Activated naive CD8-positive, alpha-beta T cell (primary cell): ENCODE measurements at regions not wholly inside any gene's neighbourhood (a gene's known extent, or its start where the extent isn't known, plus 50 kb on each side); places are given as distances from the start of the nearest gene placed in this dataset.
"Not testable (repeated sequence)": the region's sequence is repeated elsewhere in the genome, so short reads cannot be mapped to it uniquely, and the experiment has no call there.

Experiments used
- H3K27ac Mint-ChIP-seq: one replicate; pipeline ENCODE4 v1.8.0; 2021; ENCODE audit warnings: mixed read lengths
- H3K27me3 Mint-ChIP-seq: one replicate; pipeline ENCODE4 v1.8.0; 2021; ENCODE audit warnings: mixed read lengths
- H3K36me3 Mint-ChIP-seq: one replicate; pipeline ENCODE4 v1.8.0; 2021; ENCODE audit warnings: mixed read lengths
- H3K4me1 Mint-ChIP-seq: one replicate; pipeline ENCODE4 v1.8.0; 2021; ENCODE audit warnings: low read depth, mixed read lengths
- H3K4me3 Mint-ChIP-seq: one replicate; pipeline ENCODE4 v1.8.0; 2021; ENCODE audit warnings: mild to moderate bottlenecking, mixed read lengths
- H3K9me3 Mint-ChIP-seq: one replicate; pipeline ENCODE4 v1.8.0; 2021; ENCODE audit warnings: low read depth, mixed read lengths

- Mint-ChIP-seq H3K9me3 (peaks cover 5% of the 10 kb centered on the region), H3K27me3 (peaks cover 10% of the 10 kb centered on the region), H3K4me1 (peaks cover 23% of the 10 kb centered on the region), H3K36me3 (no peaks in the 10 kb centered on the region), H3K4me3 (no peak overlapping the region), H3K27ac (peak overlapping the region; percentile 51)
Observed at GRCh38 chr12:75876832-75877762, 154.5 kb downstream of the PHLDA1 start.

DNA sequence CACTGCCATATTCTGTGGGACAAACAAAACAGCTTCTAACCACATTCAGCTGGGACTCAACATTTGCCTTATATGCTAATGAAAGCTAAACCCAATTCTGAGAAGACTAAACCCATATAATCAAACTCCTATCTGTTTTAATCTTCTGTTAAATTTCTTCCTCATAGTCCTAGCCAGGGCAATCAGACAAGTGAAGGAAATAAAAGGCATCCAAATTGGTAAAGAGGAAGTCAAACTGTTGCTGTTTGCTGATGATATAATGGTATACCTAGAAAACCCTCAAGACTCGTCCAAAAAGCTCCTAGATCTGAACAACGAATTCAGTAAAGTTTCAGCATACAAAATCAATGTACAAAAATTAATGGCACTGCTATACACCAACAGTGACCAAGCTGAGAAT, 157.1 kb downstream of the PHLDA1 start:
- H3K9me3 Mint-ChIP-seq, result peaks cover 5% of the 10 kb centered on the region
- H3K27me3 Mint-ChIP-seq, result peaks cover 6% of the 10 kb centered on the region
- H3K4me1 Mint-ChIP-seq, result peaks cover 26% of the 10 kb centered on the region
- H3K27ac Mint-ChIP-seq, result no peak overlapping the region
- H3K4me3 Mint-ChIP-seq, result no peak overlapping the region
- no peaks in the 10 kb centered on the region for H3K36me3 Mint-ChIP-seq

- Mint-ChIP-seq H3K36me3 (no peaks in the 10 kb centered on the region), H3K9me3 (peaks cover 5% of the 10 kb centered on the region), H3K4me3 (no peak overlapping the region), H3K27ac (no peak overlapping the region), H3K4me1 (peaks cover 19% of the 10 kb centered on the region), H3K27me3 (peaks cover 6% of the 10 kb centered on the region)
Observed at GRCh38 chr12:75872762-75873161, 158.8 kb downstream of the PHLDA1 start.

DNA sequence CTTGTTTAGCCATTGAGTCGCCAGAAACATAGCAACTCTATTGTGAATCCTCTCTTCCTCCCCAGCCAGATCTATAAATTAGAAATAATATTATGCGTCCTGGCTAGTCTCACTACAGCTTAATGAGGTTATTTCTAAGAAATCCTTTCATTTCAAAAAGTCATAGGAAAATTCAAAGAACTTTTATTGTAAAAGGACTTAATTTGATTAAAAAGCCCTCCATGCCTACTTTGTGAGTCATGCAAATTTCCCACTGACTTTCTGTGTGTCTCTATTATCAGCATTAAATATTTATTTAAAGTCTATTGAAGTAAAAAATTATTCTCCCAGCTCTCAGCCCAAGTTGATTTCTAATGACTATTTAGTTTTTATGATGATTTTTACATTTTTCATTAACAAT, 160.7 kb downstream of the PHLDA1 start:
- Mint-ChIP-seq H3K27ac (no peak overlapping the region), H3K4me3 (no peak overlapping the region), H3K27me3 (peaks cover 6% of the 10 kb centered on the region), H3K9me3 (peaks cover 11% of the 10 kb centered on the region), H3K36me3 (no peaks in the 10 kb centered on the region), H3K4me1 (peaks cover 4% of the 10 kb centered on the region)

DNA sequence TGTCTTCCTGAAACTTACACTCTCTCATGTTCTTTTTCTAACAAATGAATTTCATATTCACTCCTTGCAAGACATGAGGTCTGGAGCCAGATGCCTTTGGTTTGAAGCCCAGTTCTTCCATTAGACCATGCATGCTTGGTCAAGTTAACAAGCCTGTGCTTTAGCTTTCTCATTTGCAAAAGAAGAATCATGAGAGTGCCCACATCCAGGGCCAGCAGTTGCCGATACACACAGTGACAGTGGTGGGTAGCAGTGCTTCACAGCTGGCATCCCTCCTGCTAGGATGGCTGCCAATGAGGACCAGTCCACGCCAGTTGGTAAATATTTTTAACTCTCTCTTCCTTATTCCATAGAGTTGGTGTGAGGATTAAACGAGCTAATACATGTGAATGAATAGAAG, 163.1 kb downstream of the PHLDA1 start:
- Mint-ChIP-seq H3K4me1 (peaks cover 4% of the 10 kb centered on the region), H3K4me3 (no peak overlapping the region), H3K36me3 (no peaks in the 10 kb centered on the region), H3K27me3 (no peaks in the 10 kb centered on the region), H3K9me3 (peaks cover 6% of the 10 kb centered on the region), H3K27ac (no peak overlapping the region)

DNA sequence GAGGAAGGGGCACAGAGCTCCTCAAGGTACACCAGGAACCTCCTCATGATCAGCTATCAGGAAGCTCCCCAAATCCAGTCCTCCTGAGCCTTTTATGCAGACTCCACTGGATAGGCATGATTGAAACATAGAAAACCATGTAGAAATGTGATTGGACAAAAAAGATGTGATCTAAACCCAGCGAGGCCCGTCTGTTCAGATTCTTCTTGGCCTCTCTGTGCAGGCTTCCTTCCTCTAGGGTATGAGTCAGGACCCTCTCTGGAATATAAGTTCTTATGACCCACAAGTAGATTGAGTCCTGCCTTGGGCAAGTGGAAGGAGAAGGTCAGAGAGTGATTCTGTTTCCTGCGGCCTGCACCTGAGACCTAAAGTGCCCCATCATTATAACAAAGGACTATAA, 166.3 kb downstream of the PHLDA1 start:
- H3K36me3 Mint-ChIP-seq, result no peaks in the 10 kb centered on the region
- H3K4me1 Mint-ChIP-seq, result peaks cover 4% of the 10 kb centered on the region
- no peak overlapping the region for H3K27ac Mint-ChIP-seq
- peaks cover 6% of the 10 kb centered on the region for H3K9me3 Mint-ChIP-seq
- no peak overlapping the region for H3K4me3 Mint-ChIP-seq
- no peaks in the 10 kb centered on the region for H3K27me3 Mint-ChIP-seq

- no peak overlapping the region for H3K27ac Mint-ChIP-seq
- no peaks in the 10 kb centered on the region for H3K27me3 Mint-ChIP-seq
- peaks cover 4% of the 10 kb centered on the region for H3K4me1 Mint-ChIP-seq
- H3K9me3 Mint-ChIP-seq, result peaks cover 6% of the 10 kb centered on the region
- no peak overlapping the region for H3K4me3 Mint-ChIP-seq
- H3K36me3 Mint-ChIP-seq, result no peaks in the 10 kb centered on the region
Observed at GRCh38 chr12:75864161-75864560, 167.4 kb downstream of the PHLDA1 start.

DNA sequence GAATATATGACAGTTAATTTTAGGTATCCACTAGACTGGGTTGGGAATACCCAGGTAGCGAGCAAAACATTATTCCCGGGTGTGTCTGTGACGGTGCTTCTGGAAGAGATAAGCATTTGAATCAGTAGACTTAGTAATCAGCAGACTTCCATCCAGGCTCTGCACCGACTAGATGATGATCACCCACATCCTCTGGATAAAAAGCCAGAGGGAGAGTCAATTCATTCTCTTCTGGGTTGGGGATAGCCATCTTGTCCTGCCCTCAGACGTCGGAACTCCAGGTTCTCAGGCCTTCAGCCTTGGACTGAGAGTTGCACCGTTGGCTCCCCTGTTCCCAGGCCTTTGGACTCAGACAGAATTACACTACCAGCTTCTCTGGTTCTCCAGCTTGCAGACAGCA, 168.0 kb downstream of the PHLDA1 start:
- Mint-ChIP-seq H3K36me3 (no peaks in the 10 kb centered on the region), H3K4me1 (peaks cover 4% of the 10 kb centered on the region), H3K4me3 (no peak overlapping the region), H3K27me3 (no peaks in the 10 kb centered on the region), H3K27ac (no peak overlapping the region), H3K9me3 (peaks cover 6% of the 10 kb centered on the region)

DNA sequence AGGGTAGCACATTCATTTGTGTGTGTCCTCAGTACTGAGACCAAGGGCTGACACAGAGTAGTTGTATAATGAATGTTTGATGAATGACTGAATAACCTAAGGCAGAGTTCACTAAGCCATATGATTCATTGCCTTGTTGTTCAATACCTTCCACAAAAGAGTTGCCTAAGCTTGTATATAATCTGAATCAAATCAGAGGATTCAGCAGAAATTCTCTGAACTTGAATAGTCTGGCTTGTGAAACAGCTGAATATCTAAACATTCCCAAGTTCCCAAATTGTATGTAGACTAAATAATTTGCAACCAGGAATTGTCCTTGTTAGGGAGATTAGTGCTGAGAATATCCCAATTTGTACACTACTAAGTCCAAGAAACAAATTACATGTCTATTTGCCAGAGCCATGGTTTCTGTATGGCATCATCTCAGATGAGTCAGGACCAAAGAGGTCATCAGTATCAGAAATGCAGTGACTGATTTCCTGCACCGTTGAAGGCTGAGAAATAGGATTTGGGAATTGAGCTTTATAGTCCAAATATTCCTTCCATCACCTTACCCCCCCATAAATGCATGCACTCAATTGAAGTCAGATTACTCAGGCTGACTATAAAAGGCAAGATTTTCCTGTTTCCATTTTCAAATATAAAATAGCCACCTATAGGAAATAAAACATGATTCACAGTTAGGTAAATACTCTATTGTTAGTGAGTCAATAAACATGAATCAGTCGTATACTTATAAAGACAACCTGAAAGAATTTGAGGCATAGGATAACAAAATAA, 168.7 kb downstream of the PHLDA1 start:
- H3K36me3 Mint-ChIP-seq, result no peaks in the 10 kb centered on the region
- peaks cover 6% of the 10 kb centered on the region for H3K9me3 Mint-ChIP-seq
- H3K4me3 Mint-ChIP-seq, result no peak overlapping the region
- peaks cover 4% of the 10 kb centered on the region for H3K4me1 Mint-ChIP-seq
- H3K27me3 Mint-ChIP-seq, result no peaks in the 10 kb centered on the region
- no peak overlapping the region for H3K27ac Mint-ChIP-seq

- no peaks in the 10 kb centered on the region for H3K9me3 Mint-ChIP-seq
- H3K36me3 Mint-ChIP-seq, result no peaks in the 10 kb centered on the region
- H3K27ac Mint-ChIP-seq, result no peak overlapping the region
- H3K4me3 Mint-ChIP-seq, result no peak overlapping the region
- H3K4me1 Mint-ChIP-seq, result peaks cover 4% of the 10 kb centered on the region
- H3K27me3 Mint-ChIP-seq, result no peaks in the 10 kb centered on the region
Observed at GRCh38 chr12:75859868-75860267, 171.7 kb downstream of the PHLDA1 start.

GRCh38 chr12:75856235-75856634, 175.3 kb downstream of the PHLDA1 start:
- Mint-ChIP-seq H3K4me1 (no peaks in the 10 kb centered on the region), H3K27ac (no peak overlapping the region), H3K9me3 (no peaks in the 10 kb centered on the region), H3K36me3 (no peaks in the 10 kb centered on the region), H3K4me3 (no peak overlapping the region), H3K27me3 (peaks cover 5% of the 10 kb centered on the region)

DNA sequence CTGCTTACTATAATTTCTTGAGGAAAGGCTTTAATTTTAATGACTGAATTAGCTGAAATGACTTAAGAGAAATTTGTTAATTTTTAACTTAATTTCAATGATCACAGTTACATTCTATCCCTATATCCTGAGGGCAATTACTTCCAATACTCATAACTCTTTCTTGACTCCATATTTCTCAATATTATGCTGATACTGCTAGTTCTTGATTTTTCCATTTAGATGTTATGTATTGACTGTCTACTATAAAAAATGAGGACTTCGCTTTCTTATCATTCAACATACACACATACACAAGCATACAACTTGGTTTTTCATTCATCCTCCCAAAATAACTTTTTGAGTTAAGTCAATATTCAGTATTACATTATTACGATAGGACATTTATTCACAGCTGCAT, 176.2 kb downstream of the PHLDA1 start:
- Mint-ChIP-seq H3K27ac (no peak overlapping the region), H3K27me3 (peaks cover 5% of the 10 kb centered on the region), H3K4me3 (no peak overlapping the region), H3K9me3 (no peaks in the 10 kb centered on the region), H3K36me3 (no peaks in the 10 kb centered on the region), H3K4me1 (no peaks in the 10 kb centered on the region)

GRCh38 chr12:75854681-75855309, 176.8 kb downstream of the PHLDA1 start:
- Mint-ChIP-seq H3K27ac (no peak overlapping the region), H3K4me1 (no peaks in the 10 kb centered on the region), H3K27me3 (peaks cover 5% of the 10 kb centered on the region)

GRCh38 chr12:75854137-75854536, 177.4 kb downstream of the PHLDA1 start:
- H3K4me3 Mint-ChIP-seq, H3K9me3 Mint-ChIP-seq, H3K27me3 Mint-ChIP-seq, H3K4me1 Mint-ChIP-seq, H3K36me3 Mint-ChIP-seq, H3K27ac Mint-ChIP-seq: not testable (repeated sequence)

More at GRCh38 chr12:75854681-75855309, 176.8 kb downstream of the PHLDA1 start:
- no peaks in the 10 kb centered on the region for H3K9me3 Mint-ChIP-seq
- no peaks in the 10 kb centered on the region for H3K36me3 Mint-ChIP-seq
- H3K4me3 Mint-ChIP-seq, result no peak overlapping the region

DNA sequence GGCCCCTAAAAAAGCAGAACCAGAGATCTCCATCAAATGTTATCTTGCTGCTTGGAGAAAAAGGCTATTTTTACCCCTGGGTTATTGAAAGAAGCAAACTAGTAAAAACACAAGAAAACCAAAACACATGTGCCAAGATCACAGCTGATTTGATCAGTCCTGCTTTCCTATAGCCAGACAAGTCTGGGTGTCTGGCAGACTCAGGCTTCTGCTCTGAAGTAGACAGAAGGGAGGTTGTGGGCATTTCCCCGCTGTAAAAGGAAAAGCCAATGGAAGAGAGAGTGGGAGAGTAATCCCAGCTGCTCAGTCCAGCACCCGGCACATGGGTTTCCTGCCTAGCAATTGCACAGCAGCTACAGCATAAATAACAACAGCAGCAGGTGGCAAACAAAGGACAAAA, 177.9 kb downstream of the PHLDA1 start:
- H3K9me3 Mint-ChIP-seq, result no peaks in the 10 kb centered on the region
- H3K36me3 Mint-ChIP-seq, result no peaks in the 10 kb centered on the region
- H3K27ac Mint-ChIP-seq, result no peak overlapping the region
- peaks cover 5% of the 10 kb centered on the region for H3K27me3 Mint-ChIP-seq
- H3K4me3 Mint-ChIP-seq, result no peak overlapping the region
- H3K4me1 Mint-ChIP-seq, result no peaks in the 10 kb centered on the region
